ENCODE measurements at regions not wholly inside any gene's neighbourhood (a gene's known extent, or its start where the extent isn't known, plus 50 kb on each side); places are given as distances from the start of the nearest gene placed in this dataset.
"Not testable (repeated sequence)": the region's sequence is repeated elsewhere in the genome, so short reads cannot be mapped to it uniquely, and the experiment has no call there.

DNA sequence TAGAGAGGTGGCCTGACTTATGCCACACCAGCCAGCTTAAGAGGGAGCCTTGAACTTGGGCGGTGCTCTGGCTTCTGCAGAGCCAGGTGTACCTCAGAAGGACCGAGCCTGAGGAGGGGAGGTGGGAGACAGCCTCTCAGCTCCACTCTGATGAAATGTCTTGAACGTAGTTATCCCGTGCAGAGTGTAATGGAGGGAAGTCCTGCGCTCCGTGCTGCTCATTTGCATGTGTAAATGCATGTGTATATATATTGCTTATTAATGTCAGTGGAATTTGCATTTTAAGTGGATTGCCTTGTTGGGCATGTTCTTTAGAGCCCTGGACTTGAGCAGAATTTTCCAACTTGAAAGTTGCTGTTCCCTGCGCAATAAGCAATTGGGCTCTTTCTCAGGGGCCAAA lies 264.9 kb upstream of the SDK2 start:
- H3K27me3 Mint-ChIP-seq = peaks cover 6% of the 10 kb centered on the region
- intact Hi-C loops (cut with micrococcal nuclease) = no loop called here
- no peak overlapping the region for H3K4me3 Mint-ChIP-seq
- H3K4me1 Mint-ChIP-seq = no peaks in the 10 kb centered on the region
- H3K9me3 Mint-ChIP-seq = no peaks in the 10 kb centered on the region
- H3K27ac Mint-ChIP-seq = no peak overlapping the region
- H3K36me3 Mint-ChIP-seq (ENCODE audit: low read depth) = no peaks in the 10 kb centered on the region
- DNase-seq = no peak

- Mint-ChIP-seq H3K27me3 (peaks cover 6% of the 10 kb centered on the region), H3K4me1 (no peaks in the 10 kb centered on the region), H3K4me3 (no peak overlapping the region), H3K36me3 (ENCODE audit: low read depth) (no peaks in the 10 kb centered on the region), H3K9me3 (no peaks in the 10 kb centered on the region), H3K27ac (no peak overlapping the region)
- DNase-seq = no peak
- intact Hi-C loops (cut with micrococcal nuclease) = no loop called here
Observed at GRCh38 chr17:73910206-73910605, 266.0 kb upstream of the SDK2 start.

DNA sequence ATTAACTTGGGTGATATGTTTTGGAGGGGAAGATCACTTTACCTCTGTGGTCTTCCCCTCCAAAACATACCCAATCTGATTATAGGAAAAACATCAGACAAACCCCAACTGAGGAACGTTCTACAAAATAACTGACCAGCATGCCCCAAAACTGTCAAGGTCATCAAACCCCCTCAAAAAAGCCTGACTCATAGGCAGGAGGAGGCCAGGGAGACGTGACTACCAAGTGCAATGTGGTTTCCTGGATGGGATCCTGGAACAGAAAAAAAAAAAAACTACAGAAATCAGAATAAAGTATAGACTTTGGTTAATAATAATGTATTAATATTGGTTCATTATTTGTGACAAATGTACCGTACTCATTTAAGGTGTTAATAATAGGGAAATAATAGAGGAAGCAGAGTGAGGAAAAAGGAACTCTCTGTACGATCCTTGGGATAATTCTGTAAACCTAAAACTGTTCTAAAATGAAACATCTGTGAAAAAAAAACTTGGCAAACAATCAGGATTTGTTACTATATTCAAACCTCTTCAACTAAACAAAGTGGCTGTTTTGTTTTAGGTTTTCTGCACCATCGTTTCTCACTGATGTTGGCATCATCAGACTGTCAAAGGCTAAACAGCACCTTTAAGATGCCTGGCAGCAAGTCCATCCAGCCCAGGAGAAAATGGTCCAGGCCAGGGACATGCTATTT lies 266.7 kb upstream of the SDK2 start:
- Mint-ChIP-seq H3K36me3 (ENCODE audit: low read depth) (no peaks in the 10 kb centered on the region), H3K4me3 (no peak overlapping the region), H3K9me3 (no peaks in the 10 kb centered on the region), H3K27ac (no peak overlapping the region), H3K4me1 (no peaks in the 10 kb centered on the region), H3K27me3 (peaks cover 6% of the 10 kb centered on the region)
- DNase-seq = no peak
- intact Hi-C loops (cut with micrococcal nuclease) = no loop called here

GRCh38 chr17:73911726-73912372 lies 267.6 kb upstream of the SDK2 start:
- no peak for DNase-seq
- H3K27ac Mint-ChIP-seq = no peak overlapping the region
- H3K9me3 Mint-ChIP-seq = no peaks in the 10 kb centered on the region
- no peak overlapping the region for H3K4me3 Mint-ChIP-seq
- intact Hi-C loops (cut with micrococcal nuclease) = no loop called here
- no peaks in the 10 kb centered on the region for H3K36me3 Mint-ChIP-seq (ENCODE audit: low read depth)
- H3K4me1 Mint-ChIP-seq = no peaks in the 10 kb centered on the region
- peaks cover 8% of the 10 kb centered on the region for H3K27me3 Mint-ChIP-seq

- H3K27me3 Mint-ChIP-seq = peaks cover 8% of the 10 kb centered on the region
- no peaks in the 10 kb centered on the region for H3K9me3 Mint-ChIP-seq
- intact Hi-C loops (cut with micrococcal nuclease) = no loop called here
- H3K36me3 Mint-ChIP-seq (ENCODE audit: low read depth) = no peaks in the 10 kb centered on the region
- H3K4me1 Mint-ChIP-seq = no peaks in the 10 kb centered on the region
- H3K27ac Mint-ChIP-seq = no peak overlapping the region
- H3K4me3 Mint-ChIP-seq = no peak overlapping the region
- no peak for DNase-seq
Observed at GRCh38 chr17:73912373-73912746, 268.1 kb upstream of the SDK2 start.

DNA sequence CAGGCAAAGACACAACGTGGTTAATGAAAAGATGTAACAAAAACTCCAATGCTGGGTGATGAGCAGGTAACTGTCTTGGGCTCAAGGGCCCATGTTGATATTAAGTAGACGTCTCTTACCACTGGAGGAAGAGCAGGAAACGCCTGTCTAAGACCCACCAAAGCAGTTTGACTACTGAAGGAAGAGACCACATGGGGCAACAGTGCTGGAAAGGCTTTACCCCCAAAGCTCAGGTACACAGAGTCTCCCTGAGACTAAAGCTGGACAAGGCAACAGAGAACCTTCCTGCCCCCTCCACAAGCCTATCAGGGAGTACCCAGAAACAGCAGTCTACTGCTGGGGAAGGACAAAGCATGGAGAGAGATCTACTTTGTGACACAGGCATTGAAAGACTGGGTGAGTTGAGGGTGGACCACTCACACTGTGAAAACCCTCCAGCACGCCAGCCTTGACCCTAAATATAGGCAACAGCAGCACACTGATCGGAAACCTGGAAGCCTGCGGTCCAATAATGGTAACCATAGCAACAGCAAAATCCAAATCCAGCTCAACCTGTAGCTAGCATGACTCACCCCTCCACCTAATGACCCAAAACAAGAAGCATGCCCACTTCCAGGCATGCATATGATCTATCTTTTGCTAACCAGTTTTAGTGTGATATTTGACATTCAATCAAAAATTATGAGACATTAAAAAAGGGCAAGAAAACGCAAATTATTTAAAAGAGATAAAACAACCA lies 270.5 kb upstream of the SDK2 start:
- peaks cover 13% of the 10 kb centered on the region for H3K27me3 Mint-ChIP-seq
- no peak for DNase-seq
- H3K9me3 Mint-ChIP-seq = no peaks in the 10 kb centered on the region
- intact Hi-C loops (cut with micrococcal nuclease) = no loop called here
- no peak overlapping the region for H3K4me3 Mint-ChIP-seq
- H3K27ac Mint-ChIP-seq = no peak overlapping the region
- no peaks in the 10 kb centered on the region for H3K36me3 Mint-ChIP-seq (ENCODE audit: low read depth)
- H3K4me1 Mint-ChIP-seq = no peaks in the 10 kb centered on the region

DNA sequence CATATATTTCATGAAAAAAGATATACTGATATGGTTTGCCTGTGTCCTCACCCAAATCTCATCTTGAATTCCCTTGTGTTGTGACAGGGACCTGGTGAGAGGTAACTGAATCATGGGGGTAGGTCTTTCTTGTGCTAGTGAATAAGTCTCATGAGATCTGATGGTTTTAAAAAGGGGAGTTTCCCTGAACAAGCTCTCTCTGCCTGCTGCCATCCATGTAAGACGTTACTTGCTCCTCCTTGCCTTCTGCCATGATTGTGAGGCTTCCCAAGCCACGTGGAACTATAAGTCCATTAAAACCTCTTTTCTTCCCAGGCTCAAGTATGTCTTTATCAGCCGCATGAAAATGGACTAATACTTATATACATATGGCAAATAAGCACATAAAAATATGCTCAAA lies 274.8 kb upstream of the SDK2 start:
- H3K27me3 Mint-ChIP-seq = peaks cover 15% of the 10 kb centered on the region
- intact Hi-C loops (cut with micrococcal nuclease); H3K4me1 Mint-ChIP-seq; DNase-seq; H3K4me3 Mint-ChIP-seq; H3K36me3 Mint-ChIP-seq (ENCODE audit: low read depth); H3K27ac Mint-ChIP-seq; H3K9me3 Mint-ChIP-seq: not testable (repeated sequence)

DNA sequence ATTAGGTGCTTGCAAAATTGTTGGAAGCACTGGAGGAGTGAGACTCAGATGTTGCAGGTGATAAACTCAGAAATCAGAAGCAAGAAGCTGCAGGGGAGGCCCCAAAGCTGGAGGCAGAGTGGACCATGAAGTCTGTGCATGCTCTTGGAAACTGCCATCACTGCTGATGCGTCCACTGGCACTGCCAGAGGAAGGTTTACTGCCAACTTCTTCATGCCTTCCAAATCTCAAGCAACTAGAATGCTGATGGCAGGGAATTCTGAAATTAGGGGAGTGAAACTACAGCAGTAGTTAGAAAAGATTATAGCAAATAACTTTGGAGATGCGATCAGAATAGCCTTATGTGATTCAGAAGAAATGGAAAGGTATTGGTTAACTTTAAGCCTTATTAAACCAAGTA lies 277.1 kb upstream of the SDK2 start:
- no peaks in the 10 kb centered on the region for H3K4me1 Mint-ChIP-seq
- intact Hi-C loops (cut with micrococcal nuclease) = no loop called here
- peaks cover 19% of the 10 kb centered on the region for H3K27me3 Mint-ChIP-seq

DNA sequence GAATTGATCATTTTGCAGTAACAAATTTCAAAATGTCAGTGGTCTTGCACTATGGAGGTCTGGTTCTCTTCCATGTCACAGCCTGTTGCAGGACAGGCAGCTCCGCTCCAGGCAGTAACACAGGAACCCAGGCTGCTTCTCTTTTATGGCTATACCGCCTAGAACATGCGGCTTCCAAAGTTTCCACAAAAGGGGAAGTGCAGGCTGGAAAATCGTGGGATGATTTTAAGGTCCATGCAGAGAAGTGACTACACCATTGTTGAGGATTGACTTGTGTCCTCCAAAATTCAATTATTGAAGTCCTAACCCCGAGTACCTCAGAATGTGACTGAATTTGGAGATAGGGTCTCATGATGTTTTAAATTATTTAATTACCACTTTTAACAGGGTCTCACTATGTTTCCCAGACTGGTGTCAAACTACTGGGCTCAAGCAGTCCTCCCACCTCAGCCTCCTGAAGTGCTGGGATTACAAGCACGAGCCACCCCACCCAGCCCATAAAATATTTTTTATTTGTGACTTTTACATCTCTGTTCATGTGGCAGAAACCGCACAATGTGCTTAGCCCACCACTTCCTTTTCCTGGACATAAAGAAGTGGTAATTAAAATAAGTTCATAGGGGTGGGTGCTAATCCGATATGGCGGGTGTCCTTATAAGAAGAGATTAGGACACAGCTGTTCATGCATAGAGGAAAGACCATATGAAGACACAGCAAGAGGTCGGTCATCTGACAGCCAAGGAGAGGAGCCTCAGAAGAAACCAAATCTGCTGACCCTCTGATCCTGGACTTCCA lies 279.2 kb upstream of the RPL38 start:
- H3K4me1 Mint-ChIP-seq = no peaks in the 10 kb centered on the region
- intact Hi-C loops (cut with micrococcal nuclease) = no loop called here

More for the DNA sequence above, 277.1 kb upstream of the SDK2 start:
- H3K36me3 Mint-ChIP-seq (ENCODE audit: low read depth) = no peaks in the 10 kb centered on the region
- H3K9me3 Mint-ChIP-seq = peaks cover 3% of the 10 kb centered on the region
- no peak overlapping the region for H3K27ac Mint-ChIP-seq
- no peak for DNase-seq
- H3K4me3 Mint-ChIP-seq = no peak overlapping the region

GRCh38 chr17:73924909-73925186 lies 278.6 kb upstream of the RPL38 start:
- Mint-ChIP-seq H3K4me3 (no peak overlapping the region), H3K4me1 (no peaks in the 10 kb centered on the region), H3K27me3 (peaks cover 16% of the 10 kb centered on the region), H3K9me3 (peaks cover 7% of the 10 kb centered on the region), H3K27ac (no peak overlapping the region), H3K36me3 (ENCODE audit: low read depth) (no peaks in the 10 kb centered on the region)
- intact Hi-C loops (cut with micrococcal nuclease) = no loop called here
- no peak for DNase-seq

More for the DNA sequence above, 279.2 kb upstream of the RPL38 start:
- no peaks in the 10 kb centered on the region for H3K36me3 Mint-ChIP-seq (ENCODE audit: low read depth)
- H3K9me3 Mint-ChIP-seq = peaks cover 7% of the 10 kb centered on the region
- no peak overlapping the region for H3K4me3 Mint-ChIP-seq
- no peak for DNase-seq
- no peak overlapping the region for H3K27ac Mint-ChIP-seq
- peaks cover 16% of the 10 kb centered on the region for H3K27me3 Mint-ChIP-seq

GRCh38 chr17:73929860-73930430 lies 273.5 kb upstream of the RPL38 start:
- no peak overlapping the region for H3K4me3 Mint-ChIP-seq
- intact Hi-C loops (cut with micrococcal nuclease) = no loop called here
- H3K9me3 Mint-ChIP-seq = peaks cover 4% of the 10 kb centered on the region
- no peaks in the 10 kb centered on the region for H3K36me3 Mint-ChIP-seq (ENCODE audit: low read depth)
- DNase-seq = no peak
- peaks cover 14% of the 10 kb centered on the region for H3K27me3 Mint-ChIP-seq
- no peak overlapping the region for H3K27ac Mint-ChIP-seq
- H3K4me1 Mint-ChIP-seq = no peaks in the 10 kb centered on the region

GRCh38 chr17:73932216-73932749 lies 271.2 kb upstream of the RPL38 start:
- H3K27ac Mint-ChIP-seq = no peak overlapping the region
- H3K27me3 Mint-ChIP-seq = peaks cover 10% of the 10 kb centered on the region
- peaks cover 4% of the 10 kb centered on the region for H3K9me3 Mint-ChIP-seq
- no peaks in the 10 kb centered on the region for H3K36me3 Mint-ChIP-seq (ENCODE audit: low read depth)
- no peak for DNase-seq
- H3K4me1 Mint-ChIP-seq = no peaks in the 10 kb centered on the region
- intact Hi-C loops (cut with micrococcal nuclease) = no loop called here
- H3K4me3 Mint-ChIP-seq = no peak overlapping the region

- Mint-ChIP-seq H3K36me3 (ENCODE audit: low read depth) (no peaks in the 10 kb centered on the region), H3K4me1 (no peaks in the 10 kb centered on the region), H3K4me3 (no peak overlapping the region), H3K9me3 (peaks cover 2% of the 10 kb centered on the region), H3K27me3 (peaks cover 7% of the 10 kb centered on the region), H3K27ac (no peak overlapping the region)
- intact Hi-C loops (cut with micrococcal nuclease) = no loop called here
- no peak for DNase-seq
Observed at GRCh38 chr17:73933164-73933766, 270.2 kb upstream of the RPL38 start.

Measured in activated CD4-positive, alpha-beta T cell treated with anti-CD3 and anti-CD28 coated beads, Interleukin-2, amount 10 ng/mL, durations not matched to agents 24 days and 14 days (primary cell).